Endothelial cell of umbilical vein (primary cell): ENCODE measurements at regions not wholly inside any gene's neighbourhood (a gene's known extent, or its start where the extent isn't known, plus 50 kb on each side); places are given as distances from the start of the nearest gene placed in this dataset.

ENCODE experiments used
- BruUV-seq: library from RNA; stranded (reverse); fragments of 400-500 nt; replicated peaks from 2 replicates; lab custom pipeline; 2021; lab: Mats Ljungman, UMichigan
- CTCF ChIA-PET: fragments of 300-600, 350-600 bp; sonication (Branson Sonifier 250); formaldehyde crosslinking; loops from one replicate; lab custom pipeline; 2021; ENCODE audit warnings: antibody characterized with exemption, inconsistent platforms; lab: Charles Lee
- POLR2A ChIA-PET: fragments of 300-600, 350-600 bp; sonication (Branson Sonifier 250); formaldehyde crosslinking; loops from one replicate; lab custom pipeline; 2021; ENCODE audit warnings: antibody characterized with exemption, inconsistent platforms; lab: Charles Lee
- DNase-seq: peaks from one replicate; pipeline ENCODE4 v3.0.0-alpha.2; 2011; ENCODE audit warnings: low read depth, low spot score
- FAIRE-seq: peaks from 2 replicates; lab custom pipeline; 2011; peaks lifted over from hg19 to GRCh38; lab: Jason Lieb, UNC
- H2AFZ ChIP-seq: 2 replicates; pipeline ENCODE4 v1.6.0; 2012; ENCODE audit warnings: low read depth, low read length, control low read depth, inconsistent platforms
- H3K27ac ChIP-seq: 2 replicates; pipeline ENCODE4 v1.5.1; 2011; ENCODE audit warnings: low read depth, mild to moderate bottlenecking, control low read depth, low read length, moderate library complexity; ENCODE audit not compliant: insufficient read depth
- H3K27me3 ChIP-seq, 2 experiments: 2 replicates each; pipeline versions ENCODE4 v1.6.0 to v1.6.1; 2011; ENCODE audit warnings: low read length in 2 of 2, mixed read lengths in 1 of 2; ENCODE audit not compliant: control insufficient read depth in 2 of 2, insufficient read depth in 2 of 2
- H3K36me3 ChIP-seq, 2 experiments: 2 replicates in 1 of 2; 3 replicates in 1 of 2; pipeline ENCODE4 v1.5.1; 2011; ENCODE audit warnings: low read length in 2 of 2, mild to moderate bottlenecking in 1 of 2, moderate library complexity in 1 of 2; ENCODE audit not compliant: control insufficient read depth in 2 of 2, insufficient read depth in 2 of 2; ENCODE audit errors: extremely low read depth in 1 of 2
- H3K4me1 ChIP-seq: 3 replicates; pipeline ENCODE4 v1.5.1; 2011; ENCODE audit warnings: mild to moderate bottlenecking, low read length; ENCODE audit not compliant: control insufficient read depth, insufficient read depth; ENCODE audit errors: extremely low read depth
- H3K4me2 ChIP-seq: 2 replicates; pipeline ENCODE4 v1.6.1; 2011; ENCODE audit warnings: low read length, control low read depth, mixed read lengths; ENCODE audit not compliant: insufficient read depth
- H3K4me3 ChIP-seq, 3 experiments: fragments of 200-600 bp in 1 of 3; sonication (generic), shearing (Covaris generic) in 1 of 3; replicated peaks in 1 of 3; 2 replicates each; pipeline ENCODE4 v1.5.1; 2011 to 2016; ENCODE audit warnings: control low read depth in 3 of 3, low read length in 3 of 3, mild to moderate bottlenecking in 2 of 3, inconsistent platforms in 1 of 3, low read depth in 1 of 3, moderate library complexity in 1 of 3; ENCODE audit not compliant: insufficient read depth in 1 of 3
- H3K79me2 ChIP-seq: 2 replicates; pipeline ENCODE4 v1.6.0; 2012; ENCODE audit warnings: low read length, inconsistent platforms; ENCODE audit not compliant: control insufficient read depth, insufficient read depth
- H3K9ac ChIP-seq: replicated peaks from 2 replicates; pipeline ENCODE3; 2011; ENCODE audit warnings: low read length, control low read depth; ENCODE audit not compliant: insufficient read depth; ENCODE audit errors: extremely low read depth
- H3K9me1 ChIP-seq: replicated peaks from 3 replicates; pipeline ENCODE4 v1.6.0; 2011; ENCODE audit warnings: mild to moderate bottlenecking, low read length; ENCODE audit not compliant: control insufficient read depth, insufficient read depth; ENCODE audit errors: extremely low read depth
- H3K9me3 ChIP-seq: replicated peaks from 2 replicates; pipeline ENCODE4 v1.5.1; 2012; ENCODE audit warnings: low read length, inconsistent platforms; ENCODE audit not compliant: control insufficient read depth, insufficient read depth
- H4K20me1 ChIP-seq: replicated peaks from 2 replicates; pipeline ENCODE3; 2011; ENCODE audit warnings: mild to moderate bottlenecking, low read length; ENCODE audit not compliant: control insufficient read depth, insufficient read depth; ENCODE audit errors: extremely low read depth
- CTCF ChIP-seq, 2 donors: IDR thresholded peaks; 1 replicate in 1 of 2; 2 replicates in 1 of 2; pipeline ENCODE4 v1.5.1; 2011; ENCODE audit warnings: low read length in 2 of 2, mild to moderate bottlenecking in 2 of 2, moderate library complexity in 2 of 2, control low read depth in 1 of 2, inconsistent platforms in 1 of 2, low read depth in 1 of 2; ENCODE audit not compliant: insufficient read depth in 1 of 2; ENCODE audit errors: extremely low read depth in 1 of 2
- EZH2 ChIP-seq: IDR thresholded peaks from 2 replicates; pipeline ENCODE4 v1.6.1; 2012; ENCODE audit warnings: borderline replicate concordance, low read depth, mild to moderate bottlenecking, moderate library complexity, low read length, inconsistent platforms; ENCODE audit not compliant: severe bottlenecking
- FOS ChIP-seq: IDR thresholded peaks from 2 replicates; pipeline ENCODE4 v1.6.1; 2011; ENCODE audit warnings: mild to moderate bottlenecking, low read length, moderate library complexity, borderline replicate concordance; ENCODE audit not compliant: insufficient read depth
- GATA2 ChIP-seq: IDR thresholded peaks from 2 replicates; pipeline ENCODE4 v1.7.0; 2011; ENCODE audit warnings: low read depth, mild to moderate bottlenecking, moderate library complexity, mixed read lengths, low read length; ENCODE audit not compliant: insufficient read length, insufficient read depth
- JUN ChIP-seq: IDR thresholded peaks from 2 replicates; pipeline ENCODE4 v1.6.1; 2011; ENCODE audit warnings: borderline replicate concordance, low read depth; ENCODE audit not compliant: insufficient read length, insufficient read depth
- MAX ChIP-seq: IDR thresholded peaks from 2 replicates; pipeline ENCODE4 v1.6.1; 2011; ENCODE audit not compliant: insufficient read depth, insufficient read length
- MYC ChIP-seq: IDR thresholded peaks from one replicate; pipeline ENCODE4 v1.6.1; 2011; ENCODE audit warnings: mild to moderate bottlenecking, low read depth, low read length
- POLR2A ChIP-seq: IDR thresholded peaks from 2 replicates; pipeline ENCODE4 v1.6.1; 2012; ENCODE audit warnings: low read depth, mild to moderate bottlenecking, control low read depth, low read length
- POLR2AphosphoS5 ChIP-seq: IDR thresholded peaks from 2 replicates; pipeline ENCODE4 v1.6.1; 2012; ENCODE audit warnings: low read depth, mild to moderate bottlenecking, control low read depth, low read length, moderate library complexity; ENCODE audit not compliant: insufficient read depth
- dilution Hi-C: fragments of 300-500 bp; cut with MboI; formaldehyde crosslinking; loops from one replicate; pipeline ENCODE4 v1.15.0; 2019; ENCODE audit warnings: low sequenced_read_pairs; ENCODE audit not compliant: extremely low pct_ligation_motif_present
- intact Hi-C: fragments of 100-400 bp; cut with micrococcal nuclease; formaldehyde crosslinking; loops from one replicate; pipeline ENCODE4 v1.10.0; 2022

- no peaks in the 10 kb centered on the region for H4K20me1 ChIP-seq
- ChIA-PET CTCF (no interaction called here), POLR2A (no interaction called here)
- H3K4me1 ChIP-seq: no peaks in the 10 kb centered on the region
- H3K27ac ChIP-seq: no peak overlapping the region
- dilution Hi-C loops (no loop called here), intact Hi-C loops (no loop called here)
- no peak overlapping the region for H2AFZ ChIP-seq
- TF ChIP-seq MAX: no peak
- no peak for TF ChIP-seq JUN
- no peak for TF ChIP-seq MYC
- TF ChIP-seq GATA2: no peak
- TF ChIP-seq FOS: no peak
- no peak for TF ChIP-seq POLR2AphosphoS5
- TF ChIP-seq EZH2: no peak
- TF ChIP-seq CTCF (IDR thresholded peaks at IDR 0.05; ENCODE audit: extremely low read depth in 1 of 2, insufficient read depth in 1 of 2, low read depth in 1 of 2, low read length in 2 of 2): no peak
- no peak for TF ChIP-seq POLR2A
- no peak overlapping the region for H3K4me2 ChIP-seq
- no peaks in the 10 kb centered on the region for H3K27me3 ChIP-seq
- no peaks in the 10 kb centered on the region for H3K9me3 ChIP-seq
- no peak overlapping the region for H3K4me3 ChIP-seq
- no peak overlapping the region for H3K9ac ChIP-seq
- no TSS peak for BruUV-seq
- H3K36me3 ChIP-seq: no peaks in the 10 kb centered on the region
- FAIRE-seq (no peak), DNase-seq (no peak)
- H3K9me1 ChIP-seq: no peaks in the 10 kb centered on the region
- H3K79me2 ChIP-seq: no peaks in the 10 kb centered on the region
These were observed 1012.6 kb downstream of the CDH11 start for GRCh38 chr16:64109241-64109640.
